ENCODE measurements at regions not wholly inside any gene's neighbourhood (a gene's known extent, or its start where the extent isn't known, plus 50 kb on each side); places are given as distances from the start of the nearest gene placed in this dataset.
A peak's percentile ranks its signal among the peaks of the same experiment; 100 is the strongest.

GRCh38 chr6:22072949-22073348 is 223.9 kb downstream of the PRL start:
- peak in 1 of 5 experiments; percentile 26 for DNase-seq

DNA sequence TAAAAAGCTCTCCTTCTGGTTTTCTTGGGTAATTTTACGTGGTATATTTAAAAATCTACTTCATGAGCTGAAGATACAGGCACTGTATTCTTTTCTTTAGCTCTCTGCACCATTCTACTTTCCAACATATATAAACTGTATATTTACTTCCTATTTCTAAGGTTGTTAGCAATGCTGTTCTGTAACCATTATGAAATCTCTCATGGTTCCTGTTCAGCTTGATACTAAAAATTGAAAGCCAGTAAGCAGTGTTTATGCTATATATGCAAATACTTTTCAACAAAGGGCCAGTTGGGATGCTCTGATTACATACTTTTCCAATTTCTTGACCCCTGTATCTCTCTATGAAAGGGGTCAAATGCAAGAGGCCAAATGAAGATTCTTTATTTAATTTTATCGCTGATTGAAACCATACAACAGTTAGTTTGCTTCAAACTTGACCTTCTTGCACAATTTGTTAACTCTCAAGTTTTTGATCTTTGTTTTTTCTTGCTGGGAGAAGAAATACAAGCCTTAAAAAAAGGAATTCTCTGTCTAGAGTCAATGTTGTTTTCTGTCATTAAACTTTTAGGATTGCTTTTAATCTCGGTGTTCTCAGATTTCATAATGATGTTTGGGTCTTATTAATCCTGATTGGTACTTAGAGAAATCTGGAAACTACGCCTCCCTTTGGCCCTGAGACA is 223.2 kb downstream of the PRL start:
- no peak for DNase-seq

- no peak for DNase-seq
Observed at GRCh38 chr6:22078288-22078687, 218.5 kb downstream of the PRL start.

DNA sequence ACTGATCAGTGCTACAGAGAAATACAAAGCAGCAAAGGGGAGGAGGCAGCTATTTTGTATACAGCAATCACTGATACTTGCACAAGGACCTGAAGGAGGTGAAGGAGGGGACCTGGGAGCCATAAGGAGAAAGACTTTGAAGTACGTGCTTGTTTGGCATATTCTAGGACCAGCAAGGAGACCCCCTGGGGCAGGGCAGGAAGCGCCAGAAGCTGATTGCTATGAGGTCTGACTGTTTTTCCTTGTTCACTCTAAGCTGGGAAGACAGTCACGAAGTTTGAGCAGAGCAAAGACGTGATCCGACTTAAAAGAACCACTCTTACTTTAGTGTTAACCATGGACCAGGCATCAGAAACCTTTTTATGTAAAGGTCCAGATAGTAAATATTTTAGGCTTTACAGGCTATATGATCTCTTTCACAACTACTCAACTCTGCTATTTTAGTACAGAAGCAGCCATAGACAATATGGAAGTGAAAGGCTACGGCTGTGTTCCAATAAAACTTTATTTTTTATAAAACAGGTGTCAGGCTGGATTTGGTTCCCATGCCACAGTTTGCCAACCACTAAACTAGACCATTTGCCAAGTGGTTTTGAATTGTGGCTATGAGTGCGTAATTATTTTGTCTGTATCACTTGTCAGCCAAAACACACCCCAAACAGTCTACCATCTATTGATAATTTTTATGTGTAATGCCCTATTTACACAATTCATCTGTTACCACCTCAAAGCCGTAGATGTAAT is 217.9 kb downstream of the PRL start:
- no peak for DNase-seq

DNA sequence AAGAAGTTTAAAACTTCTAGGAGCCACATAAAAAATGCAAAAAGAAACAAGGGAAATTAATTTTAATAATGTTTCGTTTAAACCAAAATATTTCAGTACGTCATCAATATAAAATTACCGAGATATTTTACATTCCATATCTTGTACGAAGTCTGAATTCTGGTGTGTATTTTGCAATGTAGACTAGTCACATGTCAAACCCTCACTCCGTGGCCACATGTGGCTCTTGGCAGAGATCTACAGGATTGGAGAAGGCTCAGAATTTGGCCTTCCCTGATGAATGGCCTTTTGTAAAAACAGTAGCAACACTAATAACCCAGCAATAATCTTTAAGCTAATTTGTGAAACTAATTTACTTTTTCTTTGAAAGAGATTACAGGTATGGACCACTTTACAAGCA is 217.1 kb downstream of the PRL start:
- DNase-seq = no peak

DNA sequence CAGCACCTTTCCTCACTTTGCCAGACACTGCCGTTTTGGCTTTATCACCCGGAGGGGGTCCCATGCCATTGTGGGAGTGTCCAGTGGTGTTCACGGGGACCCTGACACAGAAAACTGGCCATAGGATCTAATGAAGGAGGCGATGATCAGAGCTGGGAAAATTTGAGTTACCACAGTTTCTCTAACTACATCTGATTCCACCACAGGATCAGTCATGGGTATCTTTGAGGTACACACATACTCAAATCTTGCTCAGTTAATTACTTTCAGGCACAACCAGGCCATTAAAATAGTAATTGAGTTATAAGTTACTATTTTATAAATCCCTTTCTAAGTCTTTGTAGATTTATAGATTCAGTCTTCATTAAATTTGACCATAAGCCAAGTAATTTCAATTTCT is 215.1 kb downstream of the PRL start:
- no peak for DNase-seq

- DNase-seq = no peak
Observed at GRCh38 chr6:22082218-22082617, 214.6 kb downstream of the PRL start.

DNA sequence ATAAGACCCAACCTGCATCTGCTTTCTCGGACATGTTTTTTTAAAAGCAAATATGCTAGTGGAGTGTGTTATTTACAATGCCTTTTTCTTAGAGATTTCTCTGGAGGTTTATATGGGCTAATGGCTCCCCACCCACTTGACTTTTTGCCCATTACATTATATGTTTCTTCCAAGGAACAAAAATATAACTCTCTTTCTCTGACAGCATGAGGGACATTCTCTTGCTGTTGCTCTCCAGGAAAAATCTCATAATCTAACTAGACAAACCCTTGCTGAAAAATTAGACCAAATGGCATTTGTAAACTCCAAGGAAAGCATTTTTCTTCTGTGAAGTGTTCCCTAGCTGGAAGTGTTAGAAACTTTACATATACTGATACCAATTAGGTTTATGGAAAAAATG is 213.7 kb downstream of the PRL start:
- no peak for DNase-seq

DNA sequence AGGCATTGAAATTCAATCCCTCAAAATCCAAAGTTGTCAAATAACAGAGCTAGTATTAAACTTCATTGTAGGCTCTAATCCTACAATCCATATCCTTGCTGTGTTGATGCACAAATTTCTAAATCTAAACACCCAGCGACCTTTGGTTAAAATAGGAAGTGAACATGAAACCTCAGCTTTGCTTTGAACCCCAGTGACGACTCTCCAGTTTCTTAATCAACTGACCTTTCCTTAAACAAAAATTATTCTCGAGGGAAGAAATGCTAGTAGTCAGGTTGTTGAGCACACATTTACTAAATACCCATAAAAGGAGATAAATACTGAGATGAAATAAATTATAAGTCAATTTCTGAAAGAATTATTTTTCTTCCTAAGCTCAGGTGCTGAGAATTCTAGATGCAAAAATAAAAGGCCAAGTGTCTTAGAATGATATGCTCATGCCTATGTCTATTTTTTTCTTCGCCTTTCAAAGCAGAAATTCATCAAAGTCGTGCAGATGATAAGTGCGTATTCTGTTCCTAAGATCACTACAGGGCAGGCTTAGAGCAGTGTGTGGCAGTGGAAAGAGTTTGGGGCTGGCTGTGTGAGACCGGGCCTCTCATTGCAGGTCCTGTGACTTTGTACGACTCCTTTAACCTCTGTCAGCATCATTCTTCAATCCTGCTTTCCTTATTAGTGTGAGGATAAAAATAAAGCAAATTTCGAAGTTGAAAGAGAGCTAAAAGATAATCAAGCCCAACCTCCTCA is 208.7 kb downstream of the PRL start:
- DNase-seq = no peak

GRCh38 chr6:22091424-22091948 is 205.3 kb downstream of the PRL start:
- DNase-seq = peak in 1 of 5 experiments; percentile 76

GRCh38 chr6:22095836-22096235 is 201.0 kb downstream of the PRL start:
- DNase-seq = no peak

- no peak for DNase-seq
Observed at GRCh38 chr6:22098601-22099031, 198.2 kb downstream of the PRL start.

- DNase-seq = no peak
Observed at GRCh38 chr6:22099231-22099630, 197.6 kb downstream of the PRL start.

DNA sequence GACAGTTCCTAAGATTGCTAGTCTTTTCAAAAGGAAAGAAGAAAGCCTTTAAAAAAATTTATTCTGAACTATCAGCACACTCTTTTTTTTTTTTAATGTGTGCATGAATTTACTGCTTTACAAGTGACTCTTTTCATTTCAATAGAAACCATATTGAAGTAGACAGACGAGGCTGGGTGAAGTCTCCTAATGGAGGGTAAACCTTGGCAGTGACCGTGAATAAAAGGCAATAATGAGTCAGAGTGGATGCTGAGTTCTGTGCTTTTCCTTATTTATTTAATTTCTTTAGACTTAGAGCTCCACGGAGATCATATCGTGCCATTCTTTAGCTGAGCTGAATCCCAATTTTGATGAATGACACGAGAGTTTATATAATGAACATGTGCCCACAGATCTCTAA is 196.9 kb downstream of the PRL start:
- DNase-seq = no peak

GRCh38 chr6:22101163-22101562 is 195.7 kb downstream of the PRL start:
- no peak for DNase-seq

DNA sequence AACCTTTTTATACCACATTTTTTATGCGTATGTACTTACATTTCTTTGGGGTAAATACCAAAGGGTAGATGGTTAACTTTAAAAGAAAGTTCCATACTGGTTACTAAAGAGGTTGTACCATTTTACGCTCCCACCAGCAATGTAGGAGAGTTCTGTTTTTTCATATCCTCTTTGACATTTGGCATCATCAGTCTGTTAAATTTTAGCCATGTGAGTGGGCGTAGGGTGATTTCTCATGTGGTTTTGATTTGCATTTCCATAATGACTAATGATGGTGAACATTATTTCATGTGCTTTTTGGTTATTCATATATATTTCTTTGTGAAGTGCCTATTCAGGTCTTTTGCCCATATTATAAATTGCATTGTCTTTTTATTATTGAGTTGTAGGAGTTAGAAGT is 194.2 kb downstream of the PRL start:
- no peak for DNase-seq

GRCh38 chr6:22106451-22106850 is 190.4 kb downstream of the PRL start:
- no peak for DNase-seq

DNA sequence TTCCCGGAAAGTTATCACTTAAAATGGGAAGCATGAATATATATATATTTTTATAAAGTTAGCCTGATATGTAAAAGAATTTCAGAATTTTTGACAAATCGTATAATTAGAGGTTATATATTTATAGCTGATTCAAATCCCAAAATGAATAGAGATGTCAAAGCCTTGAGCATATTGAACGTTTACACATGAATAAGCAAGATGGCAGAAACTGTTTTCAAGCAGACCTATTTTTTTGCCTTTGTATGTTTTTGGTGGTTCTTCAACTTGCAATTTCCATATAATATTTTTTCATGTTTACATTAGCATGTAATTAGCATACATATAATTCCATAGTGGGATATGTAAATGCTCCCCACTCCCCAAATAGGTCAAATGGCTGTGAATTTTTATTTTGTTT is 189.9 kb downstream of the PRL start:
- no peak for DNase-seq

GRCh38 chr6:22108199-22108598 is 188.6 kb downstream of the PRL start:
- no peak for DNase-seq

GRCh38 chr6:22110061-22110460 is 186.8 kb downstream of the PRL start:
- no peak for DNase-seq

DNA sequence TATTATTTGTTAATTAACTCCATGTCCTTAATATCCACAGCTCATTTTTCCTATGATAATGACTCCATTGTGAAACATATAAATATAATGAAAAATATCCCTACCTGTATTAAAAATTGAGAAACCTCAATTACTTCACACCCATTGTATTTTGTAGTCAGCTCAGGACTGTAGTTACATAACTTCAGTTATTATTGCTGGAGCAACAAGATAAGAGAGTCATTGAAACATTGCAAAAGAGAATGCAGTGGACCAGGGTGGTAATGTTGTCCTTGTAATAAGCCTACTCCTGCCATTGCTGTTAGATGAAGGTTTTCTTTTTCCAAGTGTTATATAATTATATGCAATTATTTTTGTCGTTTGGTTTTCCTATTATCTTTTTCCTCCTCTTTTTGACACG is 184.4 kb downstream of the PRL start:
- DNase-seq = no peak

GRCh38 chr6:22113026-22113766 is 183.6 kb downstream of the PRL start:
- DNase-seq = no peak

DNA sequence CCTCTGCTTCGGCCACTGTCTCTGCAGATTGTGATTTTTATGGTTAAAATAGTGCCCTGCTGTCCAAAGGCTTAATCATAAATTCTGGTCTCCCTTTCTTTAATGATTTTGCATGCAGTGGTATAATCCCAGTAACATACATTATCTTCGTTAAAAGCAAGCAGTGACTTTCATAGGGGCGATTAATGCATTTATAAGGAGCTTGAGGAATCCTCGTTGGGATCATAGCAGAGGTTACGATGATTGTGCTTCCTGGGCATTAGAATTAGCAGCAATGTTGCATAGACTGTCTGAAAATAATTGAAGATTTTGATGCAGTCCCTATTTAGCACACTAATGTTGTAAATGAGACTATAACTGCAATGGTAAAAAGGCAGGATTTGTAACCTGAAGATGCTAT is 181.3 kb downstream of the PRL start:
- no peak for DNase-seq
